K562 (cell line): ENCODE measurements at regions not wholly inside any gene's neighbourhood (a gene's known extent, or its start where the extent isn't known, plus 50 kb on each side); places are given as distances from the start of the nearest gene placed in this dataset.

Experiments
- ATAC-seq: fragments of 200-7000 bp; cut with Tn5 transposase; 3 replicates; pipeline ENCODE4 v1.9.1; 2020; ENCODE audit warnings: moderate library complexity
- BruUV-seq: library from RNA; stranded (reverse); fragments of 400-500 nt; replicated peaks from 2 replicates; lab custom pipeline; 2021; lab: Mats Ljungman, UMichigan
- CTCF ChIA-PET: fragments of 300-600 bp; formaldehyde crosslinking; extraction: SDS; loops from one replicate; lab custom pipeline; 2021; ENCODE audit warnings: low intra/inter-chr PET ratio; lab: Yijun Ruan, JAX
- POLR2A ChIA-PET: fragments of 300-600, 350-650 bp; sonication (Branson Sonifier 250); formaldehyde crosslinking; extraction: SDS; loops from one replicate; lab custom pipeline; 2021; ENCODE audit warnings: antibody characterized with exemption, inconsistent platforms; lab: Yijun Ruan, JAX
- DNase-seq, 4 experiments: peaks; one replicate each; pipeline versions ENCODE4 v3.0.0 to v3.0.0-alpha.2; 2011 to 2018; ENCODE audit warnings: low spot score in 3 of 4, mixed read lengths in 3 of 4; ENCODE audit errors: extremely low read depth in 1 of 4
- FAIRE-seq: peaks from 2 replicates; lab custom pipeline; 2011; peaks lifted over from hg19 to GRCh38; lab: Jason Lieb, UNC
- H2AFZ ChIP-seq: 2 replicates; pipeline ENCODE4 v1.6.0; 2011; ENCODE audit warnings: low read depth, low read length, control low read depth, inconsistent platforms
- H3K27ac ChIP-seq: fragments of 200-600 bp; 3 replicates; pipeline ENCODE4 v1.8.0; 2011; ENCODE audit warnings: low read depth, mild to moderate bottlenecking, control low read depth, inconsistent platforms, low read length, moderate library complexity, mixed read lengths; ENCODE audit errors: extremely low read depth
- H3K27me3 ChIP-seq, 2 experiments: fragments of 300-600 bp in 1 of 2; 2 replicates in 1 of 2; 3 replicates in 1 of 2; pipeline versions ENCODE4 v1.6.0 to v1.8.0; 2011; ENCODE audit warnings: inconsistent platforms in 2 of 2, low read length in 2 of 2, mild to moderate bottlenecking in 1 of 2, mixed read lengths in 1 of 2, moderate library complexity in 1 of 2; ENCODE audit not compliant: control insufficient read depth in 2 of 2, insufficient read depth in 2 of 2
- H3K36me3 ChIP-seq: fragments of 300-600 bp; 3 replicates; pipeline ENCODE4 v1.8.0; 2011; ENCODE audit warnings: mild to moderate bottlenecking, low read length, inconsistent platforms; ENCODE audit not compliant: control insufficient read depth, insufficient read depth
- H3K4me1 ChIP-seq, 2 experiments: fragments of 200-600 bp in 1 of 2; replicated peaks in 1 of 2; 2 replicates in 1 of 2; 3 replicates in 1 of 2; pipeline versions ENCODE4 v1.5.1 to v1.8.0; 2011; ENCODE audit warnings: inconsistent platforms in 2 of 2, low read length in 2 of 2, mild to moderate bottlenecking in 1 of 2, mixed read lengths in 1 of 2, moderate library complexity in 1 of 2; ENCODE audit not compliant: control insufficient read depth in 2 of 2, insufficient read depth in 2 of 2
- H3K4me2 ChIP-seq: 2 replicates; pipeline ENCODE4 v1.6.1; 2011; ENCODE audit warnings: low read length, control low read depth, inconsistent platforms, mixed read lengths; ENCODE audit not compliant: insufficient read depth
- H3K4me3 ChIP-seq: fragments of 200-600 bp; sonication (generic), shearing (Covaris generic); 2 replicates; pipeline ENCODE4 v1.5.1; 2016; ENCODE audit warnings: control low read depth, inconsistent platforms
- H3K79me2 ChIP-seq: fragments of 200-600 bp; 3 replicates; pipeline ENCODE4 v1.8.0; 2011; ENCODE audit warnings: low read length, inconsistent platforms; ENCODE audit not compliant: control insufficient read depth, insufficient read depth
- H3K9ac ChIP-seq, 2 experiments: 2 replicates each; pipeline versions ENCODE4 v1.6.0 to v1.6.1; 2011; ENCODE audit warnings: low read depth in 2 of 2, low read length in 2 of 2, control low read depth in 1 of 2, inconsistent platforms in 1 of 2, mild to moderate bottlenecking in 1 of 2, mixed read lengths in 1 of 2; ENCODE audit not compliant: insufficient read depth in 1 of 2
- H3K9me1 ChIP-seq: one replicate; pipeline ENCODE4 v1.6.0; 2011; ENCODE audit warnings: inconsistent platforms, mild to moderate bottlenecking, low read length, moderate library complexity; ENCODE audit not compliant: control insufficient read depth, insufficient read depth
- H3K9me3 ChIP-seq: replicated peaks from 2 replicates; pipeline ENCODE4 v1.5.1; 2011; ENCODE audit warnings: low read depth, low read length, inconsistent platforms; ENCODE audit not compliant: control insufficient read depth, insufficient read depth
- H4K20me1 ChIP-seq: replicated peaks from 2 replicates; pipeline ENCODE4 v1.6.1; 2011; ENCODE audit warnings: low read length, inconsistent platforms, mixed read lengths; ENCODE audit not compliant: control insufficient read depth, insufficient read depth
- ATF6 ChIP-seq: sonication (generic); formaldehyde crosslinking; IDR thresholded peaks from 2 replicates; pipeline ENCODE4 v1.4.0; 2020; ENCODE audit warnings: mild to moderate bottlenecking, missing genetic modification reagents
- EP300 ChIP-seq: IDR thresholded peaks from 2 replicates; pipeline ENCODE4 v1.6.1; 2012; ENCODE audit warnings: low read length, improper control_type of control experiment
- EP400 ChIP-seq: fragments of 450-650 bp; IDR thresholded peaks from 2 replicates; pipeline ENCODE4 v1.6.1; 2017; ENCODE audit warnings: antibody characterized with exemption, mild to moderate bottlenecking, moderate library complexity
- NELFE ChIP-seq: IDR thresholded peaks from 2 replicates; pipeline ENCODE4 v1.6.1; 2011; ENCODE audit warnings: mild to moderate bottlenecking; ENCODE audit not compliant: insufficient read depth, insufficient read length
- POLR2B ChIP-seq: fragments of 450-650 bp; IDR thresholded peaks from 2 replicates; pipeline ENCODE4 v1.6.1; 2018; ENCODE audit warnings: low read depth; ENCODE audit not compliant: partially characterized antibody
- STAG1 ChIP-seq: sonication (generic); formaldehyde crosslinking; IDR thresholded peaks from 2 replicates; pipeline ENCODE4 v1.5.0; 2020; ENCODE audit warnings: missing genetic modification reagents, borderline replicate concordance
- TFAM ChIP-seq: fragments of 250-450 bp; sonication (Bioruptor Pico); conservative IDR thresholded peaks from 2 replicates; pipeline ENCODE4 v1.5.0; 2021; ENCODE audit warnings: mild to moderate bottlenecking, moderate library complexity
- TRIM25 ChIP-seq: fragments of 450-650 bp; IDR thresholded peaks from 2 replicates; pipeline ENCODE4 v1.7.0; 2016; ENCODE audit warnings: borderline replicate concordance
- ZC3H4 ChIP-seq: sonication (generic); formaldehyde crosslinking; IDR thresholded peaks from 2 replicates; pipeline ENCODE4 v1.9.0; 2021; ENCODE audit warnings: missing genetic modification reagents, borderline replicate concordance
- ZFPM2 ChIP-seq: fragments of 250-450 bp; sonication (Bioruptor Pico); IDR thresholded peaks from 2 replicates; pipeline ENCODE4 v1.5.1; 2022; ENCODE audit warnings: mild to moderate bottlenecking
- ZNF143 ChIP-seq: sonication (generic); formaldehyde crosslinking; IDR thresholded peaks from 2 replicates; pipeline ENCODE4 v1.9.0; 2022; ENCODE audit warnings: mild to moderate bottlenecking, missing genetic modification reagents
- ZNF436 ChIP-seq: fragments of 250-450, 450-650 bp; sonication (Bioruptor Pico); formaldehyde crosslinking; IDR thresholded peaks from 2 replicates; pipeline ENCODE4 v1.7.0; 2020; ENCODE audit warnings: mild to moderate bottlenecking
- ZSCAN29 ChIP-seq: fragments of 450-650 bp; IDR thresholded peaks from 2 replicates; pipeline ENCODE4 v1.6.1; 2017
- WGBS: fragments of 100-300 bp; shearing (Covaris generic); methylation state at CpG from one replicate; pipeline ENCODE4 v1.1.6; 2016; ENCODE audit warnings: low coverage, mixed read lengths; ENCODE audit not compliant: insufficient coverage; ENCODE audit errors: missing lambda C conversion rate; 5-methylcytosine and 5-hydroxymethylcytosine counted together
- in situ Hi-C: fragments of 300-500 bp; cut with MboI; formaldehyde crosslinking; loops from 4 replicates; pipeline ENCODE4 v1.15.0; 2018; ENCODE audit warnings: inconsistent platforms, mixed read lengths
- intact Hi-C: fragments of 100-400 bp; cut with micrococcal nuclease; formaldehyde crosslinking; loops from 2 replicates; pipeline ENCODE4 v1.14.2; 2022
- TF ChIP-seq, protein P1 (sequence below), 3 experiments: IDR thresholded peaks in 2 of 3; conservative IDR thresholded peaks in 1 of 3; 2 replicates each; pipeline ENCODE4 v1.5.1; 2011 to 2012; ENCODE audit warnings: low read length in 3 of 3, mild to moderate bottlenecking in 3 of 3, control low read depth in 2 of 3, improper control_type of control experiment in 1 of 3, inconsistent platforms in 1 of 3, low read depth in 1 of 3, mixed read lengths in 1 of 3, moderate library complexity in 1 of 3; ENCODE audit not compliant: insufficient read depth in 2 of 3
- TF ChIP-seq, protein P2 (sequence below): fragments of 450-650 bp; IDR thresholded peaks from 2 replicates; pipeline ENCODE4 v1.6.1; 2017; ENCODE audit warnings: mild to moderate bottlenecking, moderate library complexity

GRCh38 chr6:3542032-3542640 lies 85.3 kb upstream of the SLC22A23 start (continued):
- no peak for TF ChIP-seq ZC3H4

DNA sequence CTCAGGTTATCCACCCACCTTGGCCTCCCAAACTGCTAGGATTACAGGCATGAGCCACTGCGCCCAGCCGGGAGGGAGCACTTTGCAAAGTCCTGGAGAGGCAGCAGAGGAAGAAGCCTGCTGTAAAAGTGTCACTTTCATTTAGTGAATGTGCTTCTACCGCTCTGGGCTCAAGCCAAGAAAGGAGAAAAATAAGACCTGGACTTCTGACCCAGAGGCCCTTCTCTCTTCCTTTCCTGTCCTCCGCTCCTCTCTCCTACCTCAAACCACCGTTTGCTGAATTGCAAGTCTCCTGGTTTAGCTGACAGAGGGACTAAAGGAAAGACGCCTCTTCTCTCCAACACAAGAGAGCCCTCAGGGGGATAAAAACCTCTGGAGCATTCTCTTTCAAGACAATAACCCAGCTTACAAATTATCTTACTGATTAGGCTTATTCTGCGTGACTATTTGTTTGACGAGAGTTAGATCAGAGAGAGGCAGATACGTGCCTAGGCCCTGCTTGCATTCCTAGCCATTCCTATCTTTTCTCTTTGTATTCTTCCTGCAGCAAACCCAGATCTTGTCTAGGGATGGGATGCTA lies 84.2 kb upstream of the SLC22A23 start:
- 4% methylated on average over 9 of the region's 9 CpGs for WGBS
- no peak overlapping the region for H3K27ac ChIP-seq
- TF ChIP-seq ZNF143 (CRISPR knock-in tag) = no peak
- TF ChIP-seq, protein P1, sequence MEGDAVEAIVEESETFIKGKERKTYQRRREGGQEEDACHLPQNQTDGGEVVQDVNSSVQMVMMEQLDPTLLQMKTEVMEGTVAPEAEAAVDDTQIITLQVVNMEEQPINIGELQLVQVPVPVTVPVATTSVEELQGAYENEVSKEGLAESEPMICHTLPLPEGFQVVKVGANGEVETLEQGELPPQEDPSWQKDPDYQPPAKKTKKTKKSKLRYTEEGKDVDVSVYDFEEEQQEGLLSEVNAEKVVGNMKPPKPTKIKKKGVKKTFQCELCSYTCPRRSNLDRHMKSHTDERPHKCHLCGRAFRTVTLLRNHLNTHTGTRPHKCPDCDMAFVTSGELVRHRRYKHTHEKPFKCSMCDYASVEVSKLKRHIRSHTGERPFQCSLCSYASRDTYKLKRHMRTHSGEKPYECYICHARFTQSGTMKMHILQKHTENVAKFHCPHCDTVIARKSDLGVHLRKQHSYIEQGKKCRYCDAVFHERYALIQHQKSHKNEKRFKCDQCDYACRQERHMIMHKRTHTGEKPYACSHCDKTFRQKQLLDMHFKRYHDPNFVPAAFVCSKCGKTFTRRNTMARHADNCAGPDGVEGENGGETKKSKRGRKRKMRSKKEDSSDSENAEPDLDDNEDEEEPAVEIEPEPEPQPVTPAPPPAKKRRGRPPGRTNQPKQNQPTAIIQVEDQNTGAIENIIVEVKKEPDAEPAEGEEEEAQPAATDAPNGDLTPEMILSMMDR (IDR thresholded peaks at IDR 0.05 in 2 of 3, conservative IDR thresholded peaks at IDR 0.05 in 1 of 3; ENCODE audit: insufficient read depth in 2 of 3, low read depth in 1 of 3, low read length in 3 of 3) = no peak
- no peak for TF ChIP-seq EP300
- no peak for TF ChIP-seq POLR2B
- TF ChIP-seq, protein P2, sequence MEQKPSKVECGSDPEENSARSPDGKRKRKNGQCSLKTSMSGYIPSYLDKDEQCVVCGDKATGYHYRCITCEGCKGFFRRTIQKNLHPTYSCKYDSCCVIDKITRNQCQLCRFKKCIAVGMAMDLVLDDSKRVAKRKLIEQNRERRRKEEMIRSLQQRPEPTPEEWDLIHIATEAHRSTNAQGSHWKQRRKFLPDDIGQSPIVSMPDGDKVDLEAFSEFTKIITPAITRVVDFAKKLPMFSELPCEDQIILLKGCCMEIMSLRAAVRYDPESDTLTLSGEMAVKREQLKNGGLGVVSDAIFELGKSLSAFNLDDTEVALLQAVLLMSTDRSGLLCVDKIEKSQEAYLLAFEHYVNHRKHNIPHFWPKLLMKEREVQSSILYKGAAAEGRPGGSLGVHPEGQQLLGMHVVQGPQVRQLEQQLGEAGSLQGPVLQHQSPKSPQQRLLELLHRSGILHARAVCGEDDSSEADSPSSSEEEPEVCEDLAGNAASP = no peak
- no peak for TF ChIP-seq EP400
- no peak for TF ChIP-seq ZSCAN29
- TF ChIP-seq NELFE = no peak
- no peak for TF ChIP-seq ATF6 (CRISPR knock-in tag)
- no peak for TF ChIP-seq STAG1 (CRISPR knock-in tag)
- TF ChIP-seq ZNF436 (CRISPR knock-in tag) = no peak
- TF ChIP-seq TRIM25 = no peak
- no peak for TF ChIP-seq ZFPM2 (CRISPR knock-in tag)
- TF ChIP-seq TFAM = no peak

More for the DNA sequence above, 84.2 kb upstream of the SLC22A23 start:
- POLR2A ChIA-PET = no interaction called here
- ATAC-seq (no peak), FAIRE-seq (no peak), DNase-seq (no peak)
- no peaks in the 10 kb centered on the region for H4K20me1 ChIP-seq
- H3K9me1 ChIP-seq = no peaks in the 10 kb centered on the region
- H3K79me2 ChIP-seq = no peaks in the 10 kb centered on the region
- H3K9me3 ChIP-seq = no peaks in the 10 kb centered on the region
- H3K36me3 ChIP-seq = no peaks in the 10 kb centered on the region
- intact Hi-C loops = no loop called here
- in situ Hi-C loops = no loop called here
- H3K4me1 ChIP-seq = no peaks in the 10 kb centered on the region; a peak in 1 of 5 replicates
- no TSS peak for BruUV-seq
- no peak overlapping the region for H3K9ac ChIP-seq
- no peak overlapping the region for H3K4me3 ChIP-seq
- CTCF ChIA-PET = no interaction called here
- no peak overlapping the region for H3K4me2 ChIP-seq
- H2AFZ ChIP-seq = no peak overlapping the region
- H3K27me3 ChIP-seq = peaks cover 40 to 62% of the 10 kb centered on the region in 2 experiments
